ENCODE measurements at regions not wholly inside any gene's neighbourhood (a gene's known extent, or its start where the extent isn't known, plus 50 kb on each side); places are given as distances from the start of the nearest gene placed in this dataset.

DNA sequence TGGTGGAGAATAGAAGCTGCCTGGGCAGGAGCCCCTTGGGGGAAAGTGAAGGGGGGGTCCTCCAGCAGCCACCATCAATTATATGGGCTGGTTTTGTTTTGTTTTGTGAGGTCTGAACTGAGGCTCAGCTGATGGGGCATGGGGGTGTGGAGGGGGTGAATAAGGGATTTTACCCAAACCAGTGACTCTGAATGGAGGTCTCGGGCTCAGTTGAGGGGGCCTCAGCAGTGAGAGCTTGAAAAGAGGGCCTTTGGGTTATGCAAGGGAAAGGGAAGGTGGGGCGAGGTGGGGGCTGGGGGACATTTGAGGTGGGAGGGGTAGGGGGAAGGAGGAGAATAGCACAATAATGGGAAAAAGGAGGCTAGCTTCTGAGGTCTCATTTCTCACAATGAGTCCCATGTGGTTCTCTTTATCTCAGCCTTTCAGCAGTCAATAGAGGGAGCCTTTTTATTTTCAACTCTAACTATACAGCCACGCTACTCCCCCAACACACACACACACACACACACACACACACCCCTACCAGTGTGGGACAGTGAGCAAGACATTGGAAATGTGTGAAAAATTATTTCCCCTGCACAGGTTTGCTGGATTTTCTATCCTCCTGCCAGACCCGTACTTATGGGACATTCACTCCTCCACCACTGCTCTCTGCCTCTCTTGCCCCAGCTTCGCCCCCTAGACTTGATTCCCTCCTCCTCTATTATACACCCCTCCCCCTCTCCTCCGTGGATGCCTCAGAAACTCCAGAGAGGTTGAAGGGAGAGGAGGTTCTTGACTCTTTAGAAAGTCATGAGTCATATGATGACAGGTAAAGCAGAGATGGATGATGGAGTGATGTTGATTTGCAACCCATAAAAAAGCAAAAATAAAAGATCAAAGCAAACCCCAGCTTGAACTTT is 96.0 kb downstream of the GTPBP8 start:
- TF ChIP-seq EZH2phosphoT487 (IDR thresholded peaks at IDR 0.05; ENCODE audit: borderline replicate concordance, low read length) (no peak), CTCF (conservative IDR thresholded peaks at IDR 0.05; ENCODE audit: low read depth, low read length) (no peak)
